GM12878 (cell line): ENCODE measurements at regions not wholly inside any gene's neighbourhood (a gene's known extent, or its start where the extent isn't known, plus 50 kb on each side); places are given as distances from the start of the nearest gene placed in this dataset.

Experiments
- ATAC-seq: fragments of 200-7000 bp; cut with Tn5 transposase; 3 replicates; pipeline ENCODE4 v1.9.1; 2020; ENCODE audit warnings: mild to moderate bottlenecking, moderate library complexity
- BruUV-seq: library from RNA; stranded (reverse); fragments of 400-500 nt; replicated peaks from 2 replicates; lab custom pipeline; 2021; lab: Mats Ljungman, UMichigan
- CTCF ChIA-PET: fragments of 300-600 bp; sonication (Branson Sonifier 250); formaldehyde crosslinking; extraction: SDS; loops from one replicate; lab custom pipeline; 2021; ENCODE audit warnings: inconsistent platforms; lab: Yijun Ruan, JAX
- POLR2A ChIA-PET: fragments of 350-600 bp; formaldehyde crosslinking; extraction: SDS; loops from one replicate; lab custom pipeline; 2021; ENCODE audit warnings: inconsistent platforms; lab: Charles Lee
- RAD21 ChIA-PET: fragments of 300-600 bp; sonication (Branson Sonifier 250); formaldehyde crosslinking; loops from one replicate; lab custom pipeline; 2023; ENCODE audit warnings: antibody characterized with exemption; ENCODE audit not compliant: unreplicated experiment; lab: Charles Lee
- SMC1A ChIA-PET: fragments of 300-600 bp; sonication (Branson Sonifier 250); formaldehyde crosslinking; loops from one replicate; lab custom pipeline; 2023; ENCODE audit not compliant: unreplicated experiment, uncharacterized antibody; lab: Charles Lee
- DNase-seq: peaks from one replicate; pipeline ENCODE4 v3.0.0-alpha.2; 2011; ENCODE audit warnings: low read depth, low spot score
- FAIRE-seq: peaks from 3 replicates; lab custom pipeline; 2011; peaks lifted over from hg19 to GRCh38; lab: Jason Lieb, UNC
- H2AFZ ChIP-seq: 2 replicates; pipeline ENCODE4 v1.6.0; 2011; ENCODE audit warnings: low read depth, low read length, control low read depth; ENCODE audit not compliant: control insufficient read depth
- H3K27ac ChIP-seq: 2 replicates; pipeline ENCODE4 v1.5.1; 2011; ENCODE audit warnings: control low read depth; ENCODE audit not compliant: control insufficient read depth, insufficient read depth
- H3K27me3 ChIP-seq, 2 experiments: replicated peaks in 1 of 2; 2 replicates each; pipeline versions ENCODE4 v1.6.0 to v1.6.1; 2011; ENCODE audit warnings: low read length in 1 of 2; ENCODE audit not compliant: control insufficient read depth in 2 of 2, insufficient read depth in 2 of 2
- H3K36me3 ChIP-seq, 2 experiments: 2 replicates each; pipeline ENCODE4 v1.5.1; 2011; ENCODE audit warnings: low read length in 1 of 2; ENCODE audit not compliant: control insufficient read depth in 2 of 2, insufficient read depth in 2 of 2
- H3K4me1 ChIP-seq: 2 replicates; pipeline ENCODE4 v1.6.1; 2011; ENCODE audit warnings: mild to moderate bottlenecking, low read length, moderate library complexity, mixed read lengths; ENCODE audit not compliant: control insufficient read depth, insufficient read depth
- H3K4me2 ChIP-seq: 2 replicates; pipeline ENCODE4 v1.6.0; 2011; ENCODE audit warnings: control low read depth; ENCODE audit not compliant: control insufficient read depth, insufficient read depth
- H3K4me3 ChIP-seq: fragments of 200-600 bp; sonication (generic); 2 replicates; pipeline ENCODE4 v1.5.1; 2016
- H3K79me2 ChIP-seq: 2 replicates; pipeline ENCODE4 v1.6.0; 2011; ENCODE audit warnings: low read length; ENCODE audit not compliant: control insufficient read depth, insufficient read depth
- H3K9ac ChIP-seq: 2 replicates; pipeline ENCODE4 v1.8.0; 2011; ENCODE audit warnings: low read length, control low read depth, mixed read lengths; ENCODE audit not compliant: control insufficient read depth, insufficient read depth
- H3K9me3 ChIP-seq: replicated peaks from 3 replicates; pipeline ENCODE4 v1.5.1; 2011; ENCODE audit warnings: mild to moderate bottlenecking, low read length; ENCODE audit not compliant: control insufficient read depth, insufficient read depth
- H4K20me1 ChIP-seq: 2 replicates; pipeline ENCODE4 v1.6.0; 2011; ENCODE audit not compliant: control insufficient read depth, insufficient read depth
- STAT3 ChIP-seq: IDR thresholded peaks from 2 replicates; pipeline ENCODE4 v1.6.1; 2011; ENCODE audit warnings: low read depth, low read length, improper control_type of control experiment
- WGBS: methylation state at CpG from one replicate; pipeline ENCODE4 v1.1.6; 2016; ENCODE audit warnings: low lambda C conversion rate; ENCODE audit not compliant: insufficient replicate concordance, insufficient coverage; ENCODE audit errors: missing lambda C conversion rate; 5-methylcytosine and 5-hydroxymethylcytosine counted together
- in situ Hi-C: fragments of 300-500 bp; cut with MboI; formaldehyde crosslinking; loops from 9 replicates; pipeline ENCODE4 v1.14.3; 2018; ENCODE audit warnings: mixed read lengths
- intact Hi-C: fragments of 100-400 bp; cut with micrococcal nuclease; formaldehyde crosslinking; loops from one replicate; pipeline ENCODE4 v1.14.2; 2022; ENCODE audit not compliant: unreplicated experiment
- TF ChIP-seq, protein P1 (sequence below): fragments of 150-350 bp; IDR thresholded peaks from 2 replicates; pipeline ENCODE4 v1.6.1; 2016; ENCODE audit warnings: low read depth, low read length
- TF ChIP-seq, protein P2 (sequence below): fragments of 450-650 bp; IDR thresholded peaks from 2 replicates; pipeline ENCODE4 v1.6.1; 2016; ENCODE audit warnings: mild to moderate bottlenecking, moderate library complexity, borderline replicate concordance

DNA sequence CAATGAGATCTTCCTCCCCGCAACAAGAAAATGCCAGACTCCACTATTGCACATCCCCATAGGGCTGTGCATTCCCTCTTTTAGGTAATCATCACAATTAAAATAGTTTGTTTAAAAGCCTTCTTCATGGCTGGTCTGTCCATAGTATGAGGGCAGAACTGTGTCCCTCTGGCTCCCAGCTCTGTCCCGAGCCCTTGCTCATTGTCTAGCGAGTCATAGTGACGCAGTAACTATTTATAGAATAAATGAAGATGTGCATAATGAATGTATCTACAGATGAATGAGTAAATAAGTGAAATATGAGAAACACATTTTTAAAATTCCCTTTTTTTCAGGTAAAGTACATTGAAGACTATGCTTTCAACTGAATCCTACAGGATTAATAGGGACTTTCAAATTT is 128.4 kb upstream of the TMC3 start:
- ChIA-PET POLR2A (no interaction called here), RAD21 (no interaction called here), SMC1A (no interaction called here), CTCF (no interaction called here)
- no peaks in the 10 kb centered on the region for H3K4me1 ChIP-seq
- no peak for FAIRE-seq
- H3K9ac ChIP-seq: no peak overlapping the region
- no peaks in the 10 kb centered on the region for H3K79me2 ChIP-seq
- no peaks in the 10 kb centered on the region for H3K9me3 ChIP-seq
- in situ Hi-C loops (no loop called here), intact Hi-C loops (no loop called here)
- TF ChIP-seq, protein P1, sequence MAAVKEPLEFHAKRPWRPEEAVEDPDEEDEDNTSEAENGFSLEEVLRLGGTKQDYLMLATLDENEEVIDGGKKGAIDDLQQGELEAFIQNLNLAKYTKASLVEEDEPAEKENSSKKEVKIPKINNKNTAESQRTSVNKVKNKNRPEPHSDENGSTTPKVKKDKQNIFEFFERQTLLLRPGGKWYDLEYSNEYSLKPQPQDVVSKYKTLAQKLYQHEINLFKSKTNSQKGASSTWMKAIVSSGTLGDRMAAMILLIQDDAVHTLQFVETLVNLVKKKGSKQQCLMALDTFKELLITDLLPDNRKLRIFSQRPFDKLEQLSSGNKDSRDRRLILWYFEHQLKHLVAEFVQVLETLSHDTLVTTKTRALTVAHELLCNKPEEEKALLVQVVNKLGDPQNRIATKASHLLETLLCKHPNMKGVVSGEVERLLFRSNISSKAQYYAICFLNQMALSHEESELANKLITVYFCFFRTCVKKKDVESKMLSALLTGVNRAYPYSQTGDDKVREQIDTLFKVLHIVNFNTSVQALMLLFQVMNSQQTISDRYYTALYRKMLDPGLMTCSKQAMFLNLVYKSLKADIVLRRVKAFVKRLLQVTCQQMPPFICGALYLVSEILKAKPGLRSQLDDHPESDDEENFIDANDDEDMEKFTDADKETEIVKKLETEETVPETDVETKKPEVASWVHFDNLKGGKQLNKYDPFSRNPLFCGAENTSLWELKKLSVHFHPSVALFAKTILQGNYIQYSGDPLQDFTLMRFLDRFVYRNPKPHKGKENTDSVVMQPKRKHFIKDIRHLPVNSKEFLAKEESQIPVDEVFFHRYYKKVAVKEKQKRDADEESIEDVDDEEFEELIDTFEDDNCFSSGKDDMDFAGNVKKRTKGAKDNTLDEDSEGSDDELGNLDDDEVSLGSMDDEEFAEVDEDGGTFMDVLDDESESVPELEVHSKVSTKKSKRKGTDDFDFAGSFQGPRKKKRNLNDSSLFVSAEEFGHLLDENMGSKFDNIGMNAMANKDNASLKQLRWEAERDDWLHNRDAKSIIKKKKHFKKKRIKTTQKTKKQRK: no peak
- TF ChIP-seq STAT3: no peak
- TF ChIP-seq, protein P2, sequence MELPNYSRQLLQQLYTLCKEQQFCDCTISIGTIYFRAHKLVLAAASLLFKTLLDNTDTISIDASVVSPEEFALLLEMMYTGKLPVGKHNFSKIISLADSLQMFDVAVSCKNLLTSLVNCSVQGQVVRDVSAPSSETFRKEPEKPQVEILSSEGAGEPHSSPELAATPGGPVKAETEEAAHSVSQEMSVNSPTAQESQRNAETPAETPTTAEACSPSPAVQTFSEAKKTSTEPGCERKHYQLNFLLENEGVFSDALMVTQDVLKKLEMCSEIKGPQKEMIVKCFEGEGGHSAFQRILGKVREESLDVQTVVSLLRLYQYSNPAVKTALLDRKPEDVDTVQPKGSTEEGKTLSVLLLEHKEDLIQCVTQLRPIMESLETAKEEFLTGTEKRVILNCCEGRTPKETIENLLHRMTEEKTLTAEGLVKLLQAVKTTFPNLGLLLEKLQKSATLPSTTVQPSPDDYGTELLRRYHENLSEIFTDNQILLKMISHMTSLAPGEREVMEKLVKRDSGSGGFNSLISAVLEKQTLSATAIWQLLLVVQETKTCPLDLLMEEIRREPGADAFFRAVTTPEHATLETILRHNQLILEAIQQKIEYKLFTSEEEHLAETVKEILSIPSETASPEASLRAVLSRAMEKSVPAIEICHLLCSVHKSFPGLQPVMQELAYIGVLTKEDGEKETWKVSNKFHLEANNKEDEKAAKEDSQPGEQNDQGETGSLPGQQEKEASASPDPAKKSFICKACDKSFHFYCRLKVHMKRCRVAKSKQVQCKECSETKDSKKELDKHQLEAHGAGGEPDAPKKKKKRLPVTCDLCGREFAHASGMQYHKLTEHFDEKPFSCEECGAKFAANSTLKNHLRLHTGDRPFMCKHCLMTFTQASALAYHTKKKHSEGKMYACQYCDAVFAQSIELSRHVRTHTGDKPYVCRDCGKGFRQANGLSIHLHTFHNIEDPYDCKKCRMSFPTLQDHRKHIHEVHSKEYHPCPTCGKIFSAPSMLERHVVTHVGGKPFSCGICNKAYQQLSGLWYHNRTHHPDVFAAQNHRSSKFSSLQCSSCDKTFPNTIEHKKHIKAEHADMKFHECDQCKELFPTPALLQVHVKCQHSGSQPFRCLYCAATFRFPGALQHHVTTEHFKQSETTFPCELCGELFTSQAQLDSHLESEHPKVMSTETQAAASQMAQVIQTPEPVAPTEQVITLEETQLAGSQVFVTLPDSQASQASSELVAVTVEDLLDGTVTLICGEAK: no peak
- no peaks in the 10 kb centered on the region for H3K27me3 ChIP-seq
- WGBS: 25% methylated on average over 4 of the region's 4 CpGs
- no peak for DNase-seq
- no TSS peak for BruUV-seq
- no peaks in the 10 kb centered on the region; the same call in 1 of the 2 replicates for H4K20me1 ChIP-seq
- H3K27ac ChIP-seq: no peak overlapping the region
- H3K4me3 ChIP-seq: no peak overlapping the region
- no peak for ATAC-seq
- no peak overlapping the region for H3K4me2 ChIP-seq
- H3K36me3 ChIP-seq: no peaks in the 10 kb centered on the region
- H2AFZ ChIP-seq: no peak overlapping the region
